Endothelial cell of umbilical vein (primary cell): ENCODE measurements at regions not wholly inside any gene's neighbourhood (a gene's known extent, or its start where the extent isn't known, plus 50 kb on each side); places are given as distances from the start of the nearest gene placed in this dataset.

Experiments used
- BruUV-seq: library from RNA; stranded (reverse); fragments of 400-500 nt; replicated peaks from 2 replicates; lab custom pipeline; 2021; lab: Mats Ljungman, UMichigan
- CTCF ChIA-PET: fragments of 300-600, 350-600 bp; sonication (Branson Sonifier 250); formaldehyde crosslinking; loops from one replicate; lab custom pipeline; 2021; ENCODE audit warnings: antibody characterized with exemption, inconsistent platforms; lab: Charles Lee
- POLR2A ChIA-PET: fragments of 300-600, 350-600 bp; sonication (Branson Sonifier 250); formaldehyde crosslinking; loops from one replicate; lab custom pipeline; 2021; ENCODE audit warnings: antibody characterized with exemption, inconsistent platforms; lab: Charles Lee
- DNase-seq: peaks from one replicate; pipeline ENCODE4 v3.0.0-alpha.2; 2011; ENCODE audit warnings: low read depth, low spot score
- FAIRE-seq: peaks from 2 replicates; lab custom pipeline; 2011; peaks lifted over from hg19 to GRCh38; lab: Jason Lieb, UNC
- H2AFZ ChIP-seq: 2 replicates; pipeline ENCODE4 v1.6.0; 2012; ENCODE audit warnings: low read depth, low read length, control low read depth, inconsistent platforms
- H3K27ac ChIP-seq: 2 replicates; pipeline ENCODE4 v1.5.1; 2011; ENCODE audit warnings: low read depth, mild to moderate bottlenecking, control low read depth, low read length, moderate library complexity; ENCODE audit not compliant: insufficient read depth
- H3K27me3 ChIP-seq, 2 experiments: 2 replicates each; pipeline versions ENCODE4 v1.6.0 to v1.6.1; 2011; ENCODE audit warnings: low read length in 2 of 2, mixed read lengths in 1 of 2; ENCODE audit not compliant: control insufficient read depth in 2 of 2, insufficient read depth in 2 of 2
- H3K36me3 ChIP-seq, 2 experiments: 2 replicates in 1 of 2; 3 replicates in 1 of 2; pipeline ENCODE4 v1.5.1; 2011; ENCODE audit warnings: low read length in 2 of 2, mild to moderate bottlenecking in 1 of 2, moderate library complexity in 1 of 2; ENCODE audit not compliant: control insufficient read depth in 2 of 2, insufficient read depth in 2 of 2; ENCODE audit errors: extremely low read depth in 1 of 2
- H3K4me1 ChIP-seq: 3 replicates; pipeline ENCODE4 v1.5.1; 2011; ENCODE audit warnings: mild to moderate bottlenecking, low read length; ENCODE audit not compliant: control insufficient read depth, insufficient read depth; ENCODE audit errors: extremely low read depth
- H3K4me2 ChIP-seq: 2 replicates; pipeline ENCODE4 v1.6.1; 2011; ENCODE audit warnings: low read length, control low read depth, mixed read lengths; ENCODE audit not compliant: insufficient read depth
- H3K4me3 ChIP-seq, 3 experiments: fragments of 200-600 bp in 1 of 3; sonication (generic), shearing (Covaris generic) in 1 of 3; replicated peaks in 1 of 3; 2 replicates each; pipeline ENCODE4 v1.5.1; 2011 to 2016; ENCODE audit warnings: control low read depth in 3 of 3, low read length in 3 of 3, mild to moderate bottlenecking in 2 of 3, inconsistent platforms in 1 of 3, low read depth in 1 of 3, moderate library complexity in 1 of 3; ENCODE audit not compliant: insufficient read depth in 1 of 3
- H3K79me2 ChIP-seq: 2 replicates; pipeline ENCODE4 v1.6.0; 2012; ENCODE audit warnings: low read length, inconsistent platforms; ENCODE audit not compliant: control insufficient read depth, insufficient read depth
- H3K9ac ChIP-seq: replicated peaks from 2 replicates; pipeline ENCODE3; 2011; ENCODE audit warnings: low read length, control low read depth; ENCODE audit not compliant: insufficient read depth; ENCODE audit errors: extremely low read depth
- H3K9me1 ChIP-seq: replicated peaks from 3 replicates; pipeline ENCODE4 v1.6.0; 2011; ENCODE audit warnings: mild to moderate bottlenecking, low read length; ENCODE audit not compliant: control insufficient read depth, insufficient read depth; ENCODE audit errors: extremely low read depth
- H3K9me3 ChIP-seq: replicated peaks from 2 replicates; pipeline ENCODE4 v1.5.1; 2012; ENCODE audit warnings: low read length, inconsistent platforms; ENCODE audit not compliant: control insufficient read depth, insufficient read depth
- H4K20me1 ChIP-seq: replicated peaks from 2 replicates; pipeline ENCODE3; 2011; ENCODE audit warnings: mild to moderate bottlenecking, low read length; ENCODE audit not compliant: control insufficient read depth, insufficient read depth; ENCODE audit errors: extremely low read depth
- EZH2 ChIP-seq: IDR thresholded peaks from 2 replicates; pipeline ENCODE4 v1.6.1; 2012; ENCODE audit warnings: borderline replicate concordance, low read depth, mild to moderate bottlenecking, moderate library complexity, low read length, inconsistent platforms; ENCODE audit not compliant: severe bottlenecking
- FOS ChIP-seq: IDR thresholded peaks from 2 replicates; pipeline ENCODE4 v1.6.1; 2011; ENCODE audit warnings: mild to moderate bottlenecking, low read length, moderate library complexity, borderline replicate concordance; ENCODE audit not compliant: insufficient read depth
- GATA2 ChIP-seq: IDR thresholded peaks from 2 replicates; pipeline ENCODE4 v1.7.0; 2011; ENCODE audit warnings: low read depth, mild to moderate bottlenecking, moderate library complexity, mixed read lengths, low read length; ENCODE audit not compliant: insufficient read length, insufficient read depth
- JUN ChIP-seq: IDR thresholded peaks from 2 replicates; pipeline ENCODE4 v1.6.1; 2011; ENCODE audit warnings: borderline replicate concordance, low read depth; ENCODE audit not compliant: insufficient read length, insufficient read depth
- MYC ChIP-seq: IDR thresholded peaks from one replicate; pipeline ENCODE4 v1.6.1; 2011; ENCODE audit warnings: mild to moderate bottlenecking, low read depth, low read length
- POLR2A ChIP-seq: IDR thresholded peaks from 2 replicates; pipeline ENCODE4 v1.6.1; 2012; ENCODE audit warnings: low read depth, mild to moderate bottlenecking, control low read depth, low read length
- POLR2AphosphoS5 ChIP-seq: IDR thresholded peaks from 2 replicates; pipeline ENCODE4 v1.6.1; 2012; ENCODE audit warnings: low read depth, mild to moderate bottlenecking, control low read depth, low read length, moderate library complexity; ENCODE audit not compliant: insufficient read depth
- dilution Hi-C: fragments of 300-500 bp; cut with MboI; formaldehyde crosslinking; loops from one replicate; pipeline ENCODE4 v1.15.0; 2019; ENCODE audit warnings: low sequenced_read_pairs; ENCODE audit not compliant: extremely low pct_ligation_motif_present
- intact Hi-C: fragments of 100-400 bp; cut with micrococcal nuclease; formaldehyde crosslinking; loops from one replicate; pipeline ENCODE4 v1.10.0; 2022
- TF ChIP-seq, protein P1 (sequence below): IDR thresholded peaks from 2 replicates; pipeline ENCODE4 v1.6.1; 2011; ENCODE audit not compliant: insufficient read depth, insufficient read length
- TF ChIP-seq, protein P2 (sequence below), 2 donors: IDR thresholded peaks; 1 replicate in 1 of 2; 2 replicates in 1 of 2; pipeline ENCODE4 v1.5.1; 2011; ENCODE audit warnings: low read length in 2 of 2, mild to moderate bottlenecking in 2 of 2, moderate library complexity in 2 of 2, control low read depth in 1 of 2, inconsistent platforms in 1 of 2, low read depth in 1 of 2; ENCODE audit not compliant: insufficient read depth in 1 of 2; ENCODE audit errors: extremely low read depth in 1 of 2

DNA sequence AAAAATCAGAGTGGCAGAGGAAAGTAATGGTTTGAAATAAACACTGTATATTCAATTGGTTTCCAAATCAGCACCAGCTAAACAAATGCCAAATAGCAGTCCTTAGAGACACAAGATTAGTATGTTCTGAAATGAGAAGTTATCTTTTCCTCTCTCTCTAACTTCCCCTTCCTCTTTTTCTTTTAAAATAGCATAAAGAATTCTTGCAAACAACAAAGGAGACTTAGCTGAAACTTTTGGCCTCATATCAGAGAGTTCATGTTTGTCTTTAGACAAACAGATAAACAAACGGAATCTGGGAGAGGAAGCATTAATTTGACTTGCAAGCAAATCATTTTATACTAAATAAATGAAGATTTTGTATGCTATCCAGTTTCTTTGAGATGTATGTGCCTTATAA is 399.0 kb downstream of the GBA3 start:
- Histone ChIP-seq H3K4me3 (no peak overlapping the region), H3K4me2 (no peak overlapping the region), H3K9me3 (no peaks in the 10 kb centered on the region), H3K9ac (no peak overlapping the region), H3K27me3 (no peaks in the 10 kb centered on the region), H3K9me1 (no peaks in the 10 kb centered on the region), H3K79me2 (no peaks in the 10 kb centered on the region), H3K4me1 (no peaks in the 10 kb centered on the region), H4K20me1 (no peaks in the 10 kb centered on the region), H3K27ac (no peak overlapping the region), H2AFZ (no peak overlapping the region), H3K36me3 (no peaks in the 10 kb centered on the region)
- dilution Hi-C loops, result no loop called here
- CTCF ChIA-PET, result no interaction called here
- POLR2A ChIA-PET, result no interaction called here
- FAIRE-seq, result no peak
- TF ChIP-seq, protein P1, sequence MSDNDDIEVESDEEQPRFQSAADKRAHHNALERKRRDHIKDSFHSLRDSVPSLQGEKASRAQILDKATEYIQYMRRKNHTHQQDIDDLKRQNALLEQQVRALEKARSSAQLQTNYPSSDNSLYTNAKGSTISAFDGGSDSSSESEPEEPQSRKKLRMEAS, result no peak
- TF ChIP-seq, protein P2, sequence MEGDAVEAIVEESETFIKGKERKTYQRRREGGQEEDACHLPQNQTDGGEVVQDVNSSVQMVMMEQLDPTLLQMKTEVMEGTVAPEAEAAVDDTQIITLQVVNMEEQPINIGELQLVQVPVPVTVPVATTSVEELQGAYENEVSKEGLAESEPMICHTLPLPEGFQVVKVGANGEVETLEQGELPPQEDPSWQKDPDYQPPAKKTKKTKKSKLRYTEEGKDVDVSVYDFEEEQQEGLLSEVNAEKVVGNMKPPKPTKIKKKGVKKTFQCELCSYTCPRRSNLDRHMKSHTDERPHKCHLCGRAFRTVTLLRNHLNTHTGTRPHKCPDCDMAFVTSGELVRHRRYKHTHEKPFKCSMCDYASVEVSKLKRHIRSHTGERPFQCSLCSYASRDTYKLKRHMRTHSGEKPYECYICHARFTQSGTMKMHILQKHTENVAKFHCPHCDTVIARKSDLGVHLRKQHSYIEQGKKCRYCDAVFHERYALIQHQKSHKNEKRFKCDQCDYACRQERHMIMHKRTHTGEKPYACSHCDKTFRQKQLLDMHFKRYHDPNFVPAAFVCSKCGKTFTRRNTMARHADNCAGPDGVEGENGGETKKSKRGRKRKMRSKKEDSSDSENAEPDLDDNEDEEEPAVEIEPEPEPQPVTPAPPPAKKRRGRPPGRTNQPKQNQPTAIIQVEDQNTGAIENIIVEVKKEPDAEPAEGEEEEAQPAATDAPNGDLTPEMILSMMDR (IDR thresholded peaks at IDR 0.05; ENCODE audit: extremely low read depth in 1 of 2, insufficient read depth in 1 of 2, low read depth in 1 of 2, low read length in 2 of 2), result no peak
- TF ChIP-seq POLR2AphosphoS5, result no peak
- no peak for TF ChIP-seq JUN
- no peak for TF ChIP-seq EZH2
- BruUV-seq, result no TSS peak
- DNase-seq, result no peak
- intact Hi-C loops, result no loop called here

DNA sequence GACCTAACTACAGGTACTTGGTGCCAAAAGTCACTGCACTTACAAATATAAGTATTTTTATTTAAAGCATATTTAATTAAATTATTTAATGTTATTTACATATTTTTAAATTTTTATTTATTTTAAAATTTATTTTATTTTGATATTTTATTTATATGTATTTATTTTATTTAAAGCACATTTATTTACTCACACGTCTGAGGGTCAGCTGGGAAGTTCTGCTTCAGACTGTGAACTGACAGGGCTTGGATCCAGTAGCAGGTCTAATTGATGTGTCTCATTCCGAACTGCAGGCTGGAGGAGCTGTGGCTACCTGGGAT is 392.5 kb downstream of the GBA3 start:
- FAIRE-seq (no peak), DNase-seq (no peak)
- H3K4me1 ChIP-seq, result no peaks in the 10 kb centered on the region
- ChIA-PET CTCF (no interaction called here), POLR2A (no interaction called here)
- no peak overlapping the region for H3K9ac ChIP-seq
- intact Hi-C loops (no loop called here), dilution Hi-C loops (no loop called here)
- H3K4me2 ChIP-seq, result no peak overlapping the region
- TF ChIP-seq GATA2 (no peak), EZH2 (no peak), POLR2AphosphoS5 (no peak), MYC (no peak), JUN (no peak), FOS (no peak), POLR2A (no peak)
- TF ChIP-seq, protein P1, result no peak
- TF ChIP-seq, protein P2 (IDR thresholded peaks at IDR 0.05; ENCODE audit: extremely low read depth in 1 of 2, insufficient read depth in 1 of 2, low read depth in 1 of 2, low read length in 2 of 2), result no peak
- no peak overlapping the region for H3K27ac ChIP-seq
- no TSS peak for BruUV-seq
- H4K20me1 ChIP-seq, result no peaks in the 10 kb centered on the region
- no peaks in the 10 kb centered on the region for H3K36me3 ChIP-seq
- H3K27me3 ChIP-seq, result no peaks in the 10 kb centered on the region
- H2AFZ ChIP-seq, result no peak overlapping the region
- H3K9me1 ChIP-seq, result no peaks in the 10 kb centered on the region
- no peaks in the 10 kb centered on the region for H3K9me3 ChIP-seq
- H3K4me3 ChIP-seq, result no peak overlapping the region
- no peaks in the 10 kb centered on the region for H3K79me2 ChIP-seq
